ENCODE measurements at regions not wholly inside any gene's neighbourhood (a gene's known extent, or its start where the extent isn't known, plus 50 kb on each side); places are given as distances from the start of the nearest gene placed in this dataset.
"Not testable (repeated sequence)": the region's sequence is repeated elsewhere in the genome, so short reads cannot be mapped to it uniquely, and the experiment has no call there.

- ChIA-PET POLR2A (no interaction called here), CTCF (no interaction called here)
These were observed 142.9 kb downstream of the TPBG start for GRCh38 chr6:82506526-82506925.

DNA sequence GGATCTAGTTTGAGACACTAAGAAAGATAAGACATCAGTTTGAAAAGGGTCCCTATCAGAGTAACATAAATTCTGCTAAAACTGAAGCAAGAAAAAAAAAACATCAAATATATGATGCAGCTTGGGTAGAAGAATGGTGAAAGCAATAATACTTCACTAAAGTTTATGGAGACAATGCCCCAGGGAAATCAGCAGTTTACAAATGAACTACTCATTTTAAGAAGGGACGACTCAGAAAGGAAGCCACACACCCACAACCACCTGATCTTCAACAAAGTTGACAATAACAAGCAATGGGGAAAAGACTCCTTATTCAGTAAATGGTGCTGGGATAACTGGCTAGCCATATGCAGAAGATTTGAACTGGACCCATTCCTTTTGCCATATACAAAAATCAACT is 143.5 kb downstream of the TPBG start:
- ChIA-PET CTCF (no interaction called here), POLR2A (no interaction called here)

GRCh38 chr6:82511546-82511945 is 147.9 kb downstream of the TPBG start:
- ChIA-PET POLR2A (no interaction called here), CTCF (no interaction called here)

GRCh38 chr6:82517896-82518295 is 154.3 kb downstream of the TPBG start:
- POLR2A ChIA-PET, CTCF ChIA-PET: not testable (repeated sequence)

- CTCF ChIA-PET: no interaction called here
- POLR2A ChIA-PET: no interaction called here
These were observed 157.8 kb downstream of the TPBG start for GRCh38 chr6:82521369-82521768.

DNA sequence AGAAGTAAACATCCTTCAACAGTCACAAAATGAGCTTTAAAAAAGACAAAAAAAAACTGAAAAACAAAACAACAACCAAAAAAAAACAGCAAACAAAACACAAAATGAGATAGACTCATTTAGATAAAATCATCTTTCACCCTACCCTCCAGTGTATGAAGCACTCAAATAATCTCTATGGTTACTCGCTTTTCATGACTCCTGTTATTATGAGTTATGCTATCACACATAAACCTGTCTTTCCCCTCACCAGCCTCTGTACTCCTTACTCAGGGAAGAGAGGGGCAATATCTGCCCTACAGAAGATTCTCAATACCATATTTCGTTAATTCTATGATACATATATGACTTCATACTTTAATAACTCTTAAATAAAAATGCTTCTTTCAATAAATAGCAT is 158.2 kb downstream of the TPBG start:
- ChIA-PET POLR2A (no interaction called here), CTCF (no interaction called here)

DNA sequence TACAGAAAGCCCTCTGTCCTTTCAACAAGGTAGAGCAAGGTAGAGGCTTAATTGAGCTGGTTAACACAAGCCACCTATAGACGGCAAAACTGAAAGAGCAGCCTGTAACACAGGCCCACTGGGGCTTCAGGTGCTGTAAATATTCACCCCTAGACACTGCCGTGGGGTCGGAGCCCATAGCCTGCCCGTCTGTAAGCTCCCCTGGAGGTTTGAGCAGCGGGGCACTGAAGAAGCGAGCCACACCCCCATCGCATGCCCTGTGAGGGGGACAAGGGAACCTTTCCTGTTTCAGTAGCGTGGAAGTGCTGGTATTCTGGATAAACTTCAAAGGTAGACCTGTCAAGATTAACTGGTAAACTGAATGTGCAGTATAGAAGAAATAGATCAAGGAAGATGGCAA is 160.4 kb downstream of the TPBG start:
- POLR2A ChIA-PET: no interaction called here
- CTCF ChIA-PET: no interaction called here

GRCh38 chr6:82525775-82526495 is 162.3 kb downstream of the TPBG start:
- POLR2A ChIA-PET: no interaction called here
- CTCF ChIA-PET: no interaction called here

- CTCF ChIA-PET, POLR2A ChIA-PET: not testable (repeated sequence)
These were observed 166.4 kb downstream of the TPBG start for GRCh38 chr6:82529960-82530460.

DNA sequence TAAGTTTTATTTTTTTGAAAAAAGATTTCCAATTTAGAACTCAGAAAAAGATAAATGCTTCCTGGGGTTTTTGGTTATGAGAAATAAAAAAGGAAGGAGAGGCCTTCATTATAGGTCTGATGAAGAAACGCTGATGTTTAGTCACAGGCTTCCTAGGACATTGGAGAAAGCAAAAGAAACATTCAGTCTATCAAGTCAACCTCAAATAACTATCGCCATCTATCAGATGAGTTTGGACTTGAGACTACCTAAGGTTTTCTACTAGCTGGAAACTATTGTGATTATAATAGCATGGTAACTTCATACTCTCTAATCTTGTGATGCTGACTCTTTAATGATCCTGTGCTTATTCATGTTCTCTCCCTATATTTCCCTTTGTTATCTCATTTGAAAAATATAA is 171.3 kb downstream of the TPBG start:
- ChIA-PET POLR2A (no interaction called here), CTCF (no interaction called here)

GRCh38 chr6:82549480-82549879 is 185.9 kb downstream of the TPBG start:
- POLR2A ChIA-PET, CTCF ChIA-PET: not testable (repeated sequence)

- CTCF ChIA-PET, POLR2A ChIA-PET: not testable (repeated sequence)
These were observed 187.7 kb downstream of the TPBG start for GRCh38 chr6:82551311-82551710.

DNA sequence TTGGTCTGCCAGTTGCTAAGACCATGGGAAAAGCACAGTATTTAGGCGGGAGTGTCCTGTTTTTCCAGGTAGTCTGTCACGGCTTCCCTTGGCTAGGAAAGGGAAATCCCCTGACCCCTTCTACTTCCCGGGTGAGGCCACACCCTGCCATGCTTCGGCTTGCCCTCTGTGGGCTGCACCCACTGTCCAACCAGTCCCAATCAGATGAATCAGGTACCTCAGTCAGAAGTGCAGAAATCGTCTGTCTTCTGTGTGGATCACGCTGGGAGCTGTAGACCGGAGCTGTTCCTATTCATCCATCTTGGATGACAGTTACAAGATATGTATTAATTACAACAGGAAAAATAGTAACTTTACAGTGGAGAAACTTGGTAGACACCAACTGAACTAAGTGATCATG is 188.2 kb downstream of the TPBG start:
- CTCF ChIA-PET: no interaction called here

DNA sequence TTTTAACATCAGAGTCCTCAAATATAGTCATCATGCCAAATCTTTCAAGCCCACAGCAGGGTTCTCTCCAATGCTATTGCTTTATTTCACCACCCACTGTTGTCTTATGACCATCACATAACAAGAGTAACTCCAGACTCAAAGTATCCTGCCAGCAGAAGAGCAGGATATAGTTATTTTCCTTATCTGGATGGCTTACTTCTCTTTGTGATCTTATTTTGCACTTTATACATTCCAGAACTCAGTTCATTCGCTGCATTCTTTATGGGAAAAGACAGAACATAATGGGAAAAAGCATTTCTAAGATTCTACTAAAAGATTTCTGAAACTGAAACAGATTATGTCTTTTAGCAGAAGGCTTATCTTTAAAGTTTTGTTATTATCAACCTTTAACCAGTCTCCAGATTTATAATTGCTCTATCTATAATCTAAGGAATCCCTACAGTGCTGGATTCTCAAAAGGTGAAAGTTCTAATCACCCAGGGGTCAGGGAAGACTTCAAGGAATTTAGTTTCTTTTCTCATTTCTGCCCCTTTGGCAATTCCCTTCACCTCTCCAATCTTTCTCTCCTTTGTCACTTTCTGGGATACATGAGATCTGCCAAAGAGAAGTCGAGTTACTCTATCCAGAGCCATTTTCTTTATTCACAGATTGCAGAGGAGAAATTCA is 190.4 kb downstream of the TPBG start:
- POLR2A ChIA-PET: no interaction called here
- CTCF ChIA-PET: no interaction called here

More for the DNA sequence above, 188.2 kb downstream of the TPBG start:
- POLR2A ChIA-PET: no interaction called here

- POLR2A ChIA-PET: no interaction called here
- CTCF ChIA-PET: no interaction called here
These were observed 191.0 kb downstream of the TPBG start for GRCh38 chr6:82554666-82555065.

- ChIA-PET CTCF (no interaction called here), POLR2A (no interaction called here)
These were observed 192.2 kb downstream of the TPBG start for GRCh38 chr6:82555801-82556200.

DNA sequence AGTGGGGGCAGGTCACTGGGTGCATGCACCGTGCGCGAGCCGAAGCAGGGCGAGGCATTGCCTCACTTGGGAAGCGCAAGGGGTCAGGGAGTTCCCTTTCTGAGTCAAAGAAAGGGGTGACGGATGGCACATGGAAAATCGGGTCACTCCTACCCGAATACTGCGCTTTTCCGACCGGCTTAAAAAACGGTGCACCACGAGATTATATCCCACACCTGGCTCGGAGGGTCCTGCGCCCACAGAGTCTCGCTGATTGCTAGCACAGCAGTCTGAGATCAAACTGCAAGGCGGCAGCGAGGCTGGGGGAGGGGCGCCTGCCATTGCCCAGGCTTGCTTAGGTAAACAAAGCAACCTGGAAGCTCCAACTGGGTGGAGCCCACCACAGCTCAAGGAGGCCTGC is 194.9 kb downstream of the TPBG start:
- POLR2A ChIA-PET, CTCF ChIA-PET: not testable (repeated sequence)

- ChIA-PET CTCF (no interaction called here), POLR2A (no interaction called here)
These were observed 204.0 kb downstream of the TPBG start for GRCh38 chr6:82567621-82568020.

- POLR2A ChIA-PET: no interaction called here
These were observed 204.8 kb downstream of the TPBG start for GRCh38 chr6:82568290-82568993.

GRCh38 chr6:82569022-82569421 is 205.4 kb downstream of the TPBG start:
- POLR2A ChIA-PET: no interaction called here
- CTCF ChIA-PET: no interaction called here

More at GRCh38 chr6:82568290-82568993, 204.8 kb downstream of the TPBG start:
- CTCF ChIA-PET: no interaction called here

- ChIA-PET POLR2A (no interaction called here), CTCF (no interaction called here)
These were observed 206.5 kb downstream of the TPBG start for GRCh38 chr6:82570083-82570482.

Data from activated CD8-positive, alpha-beta memory T cell treated with anti-CD3 and anti-CD28 coated beads for 36 hours (primary cell).